NCI-H526 (cell line): ENCODE measurements at regions not wholly inside any gene's neighbourhood (a gene's known extent, or its start where the extent isn't known, plus 50 kb on each side); places are given as distances from the start of the nearest gene placed in this dataset.
"Not testable (repeated sequence)": the region's sequence is repeated elsewhere in the genome, so short reads cannot be mapped to it uniquely, and the experiment has no call there.

Experiments used
- DNase-seq, 2 experiments: peaks; one replicate each; lab custom pipeline; 2025; lab: John Stamatoyannopoulos, UW

DNA sequence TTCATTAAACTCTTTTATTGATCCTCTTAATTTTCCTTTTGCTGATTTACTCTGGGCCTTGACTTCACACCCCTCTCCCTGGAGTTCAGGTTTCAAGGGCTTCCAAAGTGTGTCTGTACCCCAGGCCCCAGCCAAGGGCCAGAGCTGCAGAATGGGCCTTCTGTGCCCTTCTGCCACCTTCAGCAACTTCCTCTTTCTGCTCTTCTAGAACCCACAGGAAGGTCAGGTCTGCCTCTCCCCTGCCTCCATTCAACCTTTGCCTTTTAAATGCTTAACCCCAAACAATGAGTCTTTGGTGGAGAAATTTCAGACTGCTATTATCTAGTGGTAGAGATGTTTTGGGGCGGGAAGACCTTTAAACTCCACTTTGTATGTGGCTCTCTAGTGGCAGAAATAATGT, 63.1 kb downstream of the TSN start:
- DNase-seq: no peak

DNA sequence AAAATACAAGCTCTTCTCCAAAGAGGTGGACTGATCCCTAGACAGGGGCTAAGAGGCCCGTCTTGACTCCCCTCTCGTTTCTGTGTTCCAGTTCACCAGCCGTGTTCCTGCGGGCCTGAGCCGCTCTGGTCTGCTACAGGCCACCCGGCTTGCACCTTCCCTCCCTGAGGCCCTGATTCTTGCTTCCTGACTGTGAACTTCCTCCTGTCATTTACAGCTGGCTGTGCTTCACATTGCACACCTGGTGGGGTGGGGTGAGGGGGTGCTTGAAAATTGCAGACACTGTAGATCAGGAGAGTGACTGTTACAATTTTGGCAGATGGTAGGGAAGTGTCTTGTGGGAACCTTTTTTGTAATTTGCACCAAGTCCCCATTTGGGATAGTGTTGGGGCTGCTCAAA, 64.4 kb downstream of the TSN start:
- DNase-seq: no peak

DNA sequence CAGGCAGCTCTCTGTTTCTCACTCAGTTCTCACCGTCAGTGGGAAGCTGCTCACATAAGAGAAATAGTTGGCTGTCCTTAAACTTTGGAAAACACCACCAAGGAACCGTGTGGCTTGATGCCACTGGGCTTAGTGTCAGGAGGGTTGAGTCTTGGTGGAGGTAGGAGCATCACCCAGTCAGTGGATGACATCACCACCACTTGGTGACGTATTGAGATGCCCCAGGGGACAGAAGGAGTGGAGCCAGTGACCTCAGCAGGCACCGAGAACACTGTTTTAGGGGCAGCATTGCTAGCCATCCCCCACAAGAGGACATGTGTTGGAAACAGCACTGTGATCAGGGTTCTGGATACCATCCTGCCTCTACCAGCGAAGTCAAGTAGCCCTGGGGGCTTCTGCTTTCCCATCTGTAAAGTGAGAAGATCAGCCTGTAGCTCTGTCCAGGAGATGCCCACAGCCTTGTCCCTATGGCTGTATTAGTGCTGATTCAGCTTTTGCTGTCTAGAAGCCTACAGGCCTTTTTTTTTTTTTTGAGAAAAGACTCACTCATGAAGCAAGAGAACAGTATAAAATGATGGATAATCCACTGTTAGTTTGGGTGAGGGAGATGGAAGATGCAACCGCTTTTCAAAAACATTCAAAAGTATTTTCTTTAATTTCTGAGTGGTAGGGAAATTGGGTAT, 66.2 kb downstream of the TSN start:
- DNase-seq: no peak

DNA sequence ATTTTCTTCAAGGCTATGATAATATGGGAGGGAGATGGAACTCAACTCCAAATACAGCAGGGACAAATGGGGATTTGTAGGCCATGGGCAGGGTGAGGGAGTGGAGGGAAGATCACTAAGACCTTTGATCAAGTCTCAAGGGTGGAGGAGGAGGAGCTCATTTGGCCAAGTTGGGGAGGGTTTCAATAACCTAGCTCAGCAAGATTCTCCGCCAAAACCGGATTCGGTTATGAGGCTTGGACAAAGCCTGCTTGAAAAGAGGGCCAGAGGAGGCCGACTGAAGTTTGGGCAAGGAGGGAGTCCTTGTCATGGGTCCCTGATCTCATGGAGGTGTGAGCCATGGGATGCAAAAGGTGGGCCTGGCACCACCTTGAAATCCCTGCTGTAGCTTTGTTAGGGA, 68.8 kb downstream of the TSN start:
- no peak for DNase-seq

DNA sequence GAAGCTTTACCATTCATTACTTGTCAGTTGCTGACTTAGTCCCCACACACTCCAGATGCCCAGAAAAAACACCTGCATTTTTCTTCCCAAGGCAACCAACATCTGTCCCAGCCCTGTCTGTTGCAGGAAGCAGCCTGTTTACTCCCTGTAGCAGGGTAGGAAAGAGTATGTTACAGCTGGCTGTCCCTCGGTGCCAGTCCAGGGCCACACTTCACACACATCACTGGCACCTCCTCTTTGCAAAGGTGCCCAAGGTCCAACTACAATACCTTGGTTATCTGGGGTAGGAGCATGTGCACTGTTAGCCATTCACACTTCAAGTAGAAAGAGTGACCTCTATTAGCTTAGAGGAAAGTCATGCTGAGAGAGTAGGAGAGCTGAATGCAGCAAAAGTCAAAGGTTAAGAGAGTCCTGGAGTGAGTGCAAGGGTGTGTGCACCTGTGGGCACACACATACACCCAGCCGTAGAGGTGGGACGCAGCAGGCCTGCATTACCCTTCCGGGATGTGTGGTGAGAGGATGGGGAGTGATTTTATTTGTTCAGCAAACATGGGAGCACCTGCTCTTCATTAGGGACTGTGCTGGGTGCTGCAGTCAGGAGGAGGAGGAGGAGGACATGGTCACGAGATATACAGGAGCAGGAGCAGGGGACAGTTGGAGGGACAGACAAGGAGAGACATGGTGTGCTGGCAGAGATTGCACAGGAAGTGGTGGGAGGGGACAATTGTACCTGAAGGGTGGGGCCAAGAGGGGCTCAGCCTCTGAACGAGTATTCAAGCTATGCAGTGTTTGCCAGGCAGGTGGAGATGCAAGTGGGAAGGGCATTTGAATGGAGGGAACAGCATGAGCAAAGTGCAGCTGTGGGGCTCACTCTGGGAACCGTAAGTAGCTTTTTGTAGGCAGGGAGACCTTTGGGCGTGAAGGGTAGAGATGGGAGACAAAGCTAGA, 69.8 kb downstream of the TSN start:
- peak; percentile 19 to 37 for DNase-seq

DNA sequence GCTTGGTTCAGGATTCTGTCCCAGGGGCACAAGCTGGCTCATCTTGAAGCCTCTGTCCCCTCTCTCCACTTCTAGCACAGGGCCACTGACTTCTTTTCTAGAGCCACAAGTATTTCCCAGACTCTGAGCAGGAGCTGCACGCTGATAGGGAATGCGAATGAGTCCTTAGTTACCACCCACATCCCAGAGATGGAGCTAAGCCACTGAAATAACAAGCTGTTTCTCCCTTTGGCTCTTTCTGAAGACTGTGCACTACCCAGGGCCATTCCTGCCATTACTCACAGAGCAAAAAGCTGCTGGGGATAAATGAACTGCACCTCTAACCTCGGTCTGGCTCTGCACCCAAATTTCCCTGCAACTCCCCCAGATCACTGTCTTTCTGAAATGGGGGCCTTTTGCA, 70.6 kb downstream of the TSN start:
- no peak for DNase-seq

DNA sequence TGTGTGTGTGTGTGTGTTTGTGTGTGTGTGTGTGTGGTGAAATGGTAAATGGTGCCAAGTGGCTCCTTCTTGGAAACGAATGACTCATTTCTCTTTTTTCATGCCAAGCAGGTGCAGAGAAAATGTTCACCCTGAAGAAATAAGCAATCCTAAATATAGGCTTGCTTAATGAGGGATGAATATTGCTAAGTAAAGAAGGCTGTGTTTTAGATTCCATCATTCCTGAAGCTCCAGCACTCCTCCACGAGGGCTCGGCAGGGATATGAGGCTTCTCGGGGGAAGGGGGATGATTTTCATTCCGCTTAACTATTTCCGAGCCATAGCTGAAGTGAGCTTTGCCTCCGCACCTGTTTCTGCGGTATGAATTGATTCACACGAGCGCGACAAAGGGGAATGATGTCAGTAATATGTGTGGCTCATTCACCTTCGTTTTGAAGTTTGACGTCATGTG, 72.9 kb downstream of the TSN start:
- DNase-seq: no peak

DNA sequence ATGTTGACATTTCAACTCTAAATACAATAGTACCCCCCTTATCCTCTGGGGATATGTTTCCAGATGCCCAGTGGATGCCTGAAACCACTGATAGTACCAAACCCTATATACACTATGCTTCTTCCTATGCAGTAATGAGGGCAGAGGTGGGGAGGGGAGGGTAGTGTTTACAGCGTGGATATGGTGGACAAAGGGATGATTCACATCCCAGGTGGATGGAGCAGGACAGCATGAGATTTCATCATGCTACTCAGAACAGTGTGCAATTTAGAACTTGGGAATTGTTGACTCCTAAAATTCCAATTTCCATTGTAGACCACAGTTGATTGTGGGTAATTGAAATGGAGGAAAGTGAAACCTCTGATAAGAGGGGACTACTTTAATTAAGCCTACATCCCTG, 75.4 kb downstream of the TSN start:
- DNase-seq: no peak

DNA sequence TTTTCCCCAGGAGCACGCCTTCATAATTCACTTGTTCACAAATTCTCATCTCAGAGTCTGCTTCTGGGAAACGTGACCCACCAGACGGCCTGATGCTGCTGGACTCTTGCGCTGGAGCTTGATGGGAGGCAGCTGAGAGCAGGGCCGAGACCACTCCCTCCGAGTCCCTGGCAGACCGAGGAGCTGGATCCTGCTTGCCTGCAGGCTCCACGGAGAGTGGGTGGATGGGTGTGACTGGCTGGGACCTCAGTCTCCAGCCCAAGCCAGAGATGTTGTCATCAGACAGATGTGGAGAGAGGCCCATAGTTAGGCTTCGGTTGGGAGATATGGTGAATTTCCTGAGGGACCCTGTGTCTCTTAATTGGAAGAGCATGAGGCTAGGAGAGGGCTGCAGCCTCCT, 76.4 kb downstream of the TSN start:
- DNase-seq: no peak

DNA sequence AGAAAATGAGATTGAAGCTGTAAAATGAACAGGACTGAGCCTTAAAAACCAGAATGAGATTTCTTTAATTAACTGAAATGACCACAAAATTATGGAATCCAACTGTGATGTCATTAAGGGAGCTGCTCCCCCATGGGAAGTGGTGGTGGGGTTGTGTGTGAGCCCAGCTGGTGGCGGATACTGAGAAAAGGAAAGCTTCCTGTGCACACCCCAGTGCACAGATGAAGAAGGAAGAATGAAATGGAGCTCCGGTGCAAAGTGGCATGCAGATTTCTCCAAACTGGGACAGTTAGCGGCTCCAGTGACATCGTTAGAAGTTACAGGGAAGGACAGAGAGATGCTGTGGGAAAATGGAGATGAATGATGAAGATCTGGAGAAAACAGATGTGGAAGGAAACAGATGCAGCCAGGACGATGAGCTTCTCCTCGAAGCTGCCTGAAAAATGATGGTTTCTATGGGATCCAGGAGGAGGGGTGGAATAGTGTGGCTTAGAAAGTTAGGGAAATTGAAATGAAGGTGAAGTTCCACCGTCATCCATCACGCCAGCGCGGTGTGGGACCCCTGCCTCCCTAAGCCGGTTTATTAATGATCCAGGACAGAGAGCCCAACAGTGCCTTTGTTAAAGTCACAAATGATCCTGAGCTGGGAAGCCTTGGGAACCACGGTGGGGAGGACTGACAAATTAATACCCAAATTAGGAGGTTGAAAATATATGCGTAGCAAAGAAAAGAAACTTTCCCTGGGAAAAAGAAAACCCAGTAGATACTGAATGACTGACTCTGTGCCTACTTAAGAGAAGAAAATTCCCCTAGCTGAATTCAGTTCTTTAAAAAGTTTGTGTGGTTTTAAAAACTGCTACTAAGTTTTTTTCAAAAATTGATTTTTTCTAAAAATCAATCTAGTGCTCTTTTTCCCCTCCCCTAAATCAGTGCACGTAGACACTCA, 77.2 kb downstream of the TSN start:
- DNase-seq: no peak

DNA sequence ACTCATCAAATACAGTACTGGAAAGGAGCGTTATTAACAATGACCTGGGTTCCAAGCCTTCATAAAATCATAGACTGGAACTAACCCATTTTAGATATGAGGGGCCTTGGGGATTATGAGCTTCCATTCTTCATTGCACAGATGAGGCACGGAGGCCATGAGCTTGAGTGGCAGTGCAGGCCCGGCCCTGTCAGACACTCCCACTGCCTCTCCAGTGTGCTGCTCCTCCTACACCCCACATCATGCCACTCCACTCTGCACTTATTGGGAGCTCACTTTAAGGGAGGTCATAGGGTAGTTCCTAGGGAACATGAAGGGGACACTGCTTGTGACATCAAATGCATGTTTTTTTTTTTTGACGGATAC, 77.9 kb downstream of the TSN start:
- no peak for DNase-seq

DNA sequence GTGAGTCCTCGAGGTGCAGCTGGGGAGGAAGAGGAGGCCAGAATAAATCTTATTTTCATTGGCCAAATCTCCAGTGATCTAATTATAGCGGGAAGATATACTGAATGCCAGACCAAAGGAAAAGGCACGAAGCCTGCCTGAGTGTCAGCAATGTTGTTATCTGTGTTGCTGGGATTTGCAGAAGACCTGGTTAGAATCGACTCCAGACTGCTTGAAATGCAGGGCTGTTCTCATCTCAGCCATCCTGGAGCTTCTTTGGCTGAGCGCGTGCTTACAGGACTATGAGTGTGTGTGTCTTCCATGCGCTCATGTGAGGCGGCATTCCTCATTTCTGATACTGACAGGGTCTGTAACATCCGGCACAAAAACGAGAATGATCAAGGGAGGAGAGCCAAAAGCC, 81.2 kb downstream of the TSN start:
- no peak for DNase-seq

DNA sequence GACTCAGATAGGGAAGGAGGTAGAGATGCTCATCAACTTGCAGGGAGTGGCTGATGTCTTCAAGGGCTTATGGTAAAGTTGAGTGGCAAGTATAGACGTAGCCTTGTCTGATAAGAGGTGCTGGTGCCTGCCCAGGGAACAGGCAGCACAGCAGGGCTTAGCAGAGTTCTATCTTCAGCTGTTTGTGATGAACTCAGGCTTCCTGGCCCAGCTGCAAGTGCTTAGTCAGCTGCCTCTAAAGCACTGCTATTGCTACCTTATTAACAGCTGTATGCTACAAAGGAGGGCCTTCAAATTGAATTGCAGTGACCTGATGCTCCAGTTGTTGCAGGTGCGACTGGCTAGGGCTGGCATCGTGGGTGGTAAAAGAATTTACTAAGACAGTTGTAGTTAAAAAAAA, 82.1 kb downstream of the TSN start:
- DNase-seq: no peak

DNA sequence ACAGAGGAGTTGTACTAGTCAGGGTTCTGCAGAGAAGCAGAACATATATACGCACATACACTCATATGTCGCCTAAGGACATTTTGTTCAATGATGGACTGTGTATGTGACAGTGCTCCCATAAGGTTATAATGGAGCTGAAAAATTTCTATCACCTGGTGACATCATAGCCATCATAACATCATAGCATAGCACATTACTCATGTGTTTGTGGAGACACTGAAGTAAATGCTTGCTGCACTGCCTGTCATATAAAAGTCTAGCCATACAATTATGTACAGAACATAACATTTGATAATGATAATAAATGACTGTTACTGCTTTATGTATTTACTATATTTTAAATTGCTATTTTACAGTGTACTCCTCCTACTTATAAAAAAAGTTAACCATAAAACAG, 83.1 kb downstream of the TSN start:
- DNase-seq: no peak

DNA sequence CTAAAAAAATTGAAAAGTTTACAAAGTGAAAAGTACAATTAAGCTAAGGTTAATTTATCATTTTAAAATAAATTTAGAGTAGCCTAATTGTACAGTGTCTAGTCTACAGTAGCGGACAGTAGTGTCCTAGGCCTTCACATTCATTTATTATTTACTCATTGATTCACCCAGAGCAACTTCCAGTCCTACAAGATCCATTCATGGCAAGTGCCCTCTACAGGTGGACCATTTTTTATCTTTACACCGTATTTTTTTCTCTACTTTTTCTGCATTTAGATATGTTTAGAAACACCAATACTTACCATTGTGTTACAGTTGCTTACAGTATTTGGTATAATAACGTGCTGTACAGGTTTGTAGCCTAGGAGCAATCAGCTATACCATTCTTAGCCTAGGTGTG, 84.1 kb downstream of the TSN start:
- DNase-seq: no peak

DNA sequence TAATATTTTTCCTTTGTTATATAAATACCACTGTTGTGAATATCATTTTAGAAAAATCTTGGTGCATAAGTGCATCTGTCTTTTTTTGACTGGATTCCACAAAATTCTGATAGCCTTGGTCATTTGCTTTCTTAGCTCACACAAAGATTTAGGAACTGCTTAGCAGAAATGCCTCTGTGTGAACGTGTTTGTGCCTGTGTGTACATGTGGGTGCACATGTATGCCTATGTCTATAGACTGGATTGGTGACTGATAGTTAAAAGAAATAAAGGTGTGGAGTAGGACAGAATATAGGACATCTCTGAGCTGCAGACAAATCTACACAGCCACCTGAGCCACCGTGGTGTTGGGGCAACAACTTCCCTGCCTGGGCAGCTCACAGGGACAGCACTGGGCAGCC, 93.8 kb downstream of the TSN start:
- DNase-seq: no peak

DNA sequence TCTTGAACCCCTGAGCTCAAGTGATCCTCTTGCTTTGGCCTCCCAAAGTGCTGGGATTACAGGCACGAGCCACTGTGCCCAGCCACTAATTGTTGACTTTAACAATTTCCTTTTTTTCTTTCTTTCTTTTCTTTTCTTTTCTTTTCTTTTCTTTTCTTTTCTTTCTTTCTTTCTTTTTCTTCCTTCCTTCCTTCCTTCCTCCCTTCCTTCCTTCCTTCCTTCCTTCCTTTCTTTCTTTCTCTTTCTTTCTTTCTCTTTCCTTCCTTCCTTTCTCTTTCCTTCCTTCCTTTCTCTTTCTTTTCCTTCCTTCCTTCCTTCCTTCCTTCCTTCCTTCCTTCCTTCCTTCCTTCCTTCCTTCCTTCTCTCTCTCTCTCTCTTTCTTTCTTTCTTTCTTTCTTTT, 97.7 kb downstream of the TSN start:
- not testable (repeated sequence) for DNase-seq

DNA sequence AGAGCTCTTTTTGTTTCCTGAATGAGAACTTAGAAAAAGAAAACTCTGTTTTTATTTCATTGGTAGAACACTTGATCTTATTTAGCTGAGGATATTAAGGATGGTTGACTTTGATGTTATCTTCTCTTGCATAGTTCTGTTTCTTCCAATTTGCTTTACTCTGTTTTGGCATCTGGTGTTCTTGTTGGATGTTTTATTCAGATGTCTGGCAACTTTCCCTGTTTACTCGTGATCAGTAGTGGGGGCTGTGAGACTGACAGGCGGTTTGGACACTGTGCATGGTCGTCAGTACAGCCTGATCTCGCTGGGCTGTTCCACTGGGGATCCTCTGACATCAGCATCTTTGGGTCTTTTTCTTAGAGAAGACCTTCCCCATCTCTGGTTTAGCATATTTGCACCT, 100.1 kb downstream of the TSN start:
- no peak for DNase-seq

DNA sequence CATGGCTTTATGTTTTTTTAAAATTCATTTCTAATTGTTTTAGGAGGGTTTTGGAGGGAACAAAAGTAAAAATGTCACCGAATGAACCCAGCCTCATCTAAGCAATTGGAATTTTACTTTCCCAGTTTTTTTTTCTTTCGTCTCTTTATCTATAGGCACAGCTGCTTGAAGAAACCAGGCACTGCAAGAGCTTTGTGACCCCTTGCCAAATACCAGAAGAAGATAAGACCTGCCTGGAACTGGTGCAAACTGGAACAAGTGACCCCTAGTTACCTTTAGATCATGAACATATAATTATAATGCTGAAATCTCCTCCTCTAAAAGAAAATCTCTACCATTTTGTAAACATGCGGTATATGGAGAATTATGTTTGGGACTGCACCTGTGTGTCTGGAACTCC, 100.9 kb downstream of the TSN start:
- DNase-seq: no peak

DNA sequence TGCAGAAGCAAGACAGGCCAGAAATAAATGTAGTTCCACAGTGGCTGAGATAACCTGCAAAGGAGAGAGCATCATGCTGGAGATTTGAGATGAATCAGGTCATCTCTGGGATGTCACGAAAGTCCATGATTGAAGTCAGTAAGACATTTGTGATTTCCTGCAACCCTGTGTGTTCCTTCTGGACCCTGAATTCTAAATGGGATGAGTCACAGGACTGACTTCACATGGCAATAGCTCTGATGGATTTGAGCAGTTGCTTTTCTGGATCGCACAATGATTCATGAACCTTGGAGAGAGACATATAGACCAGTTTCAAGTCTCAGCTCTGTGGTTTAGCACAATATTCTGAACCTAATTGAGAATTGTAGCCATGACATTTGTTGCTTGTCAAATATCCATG, 102.9 kb downstream of the TSN start:
- no peak for DNase-seq

DNA sequence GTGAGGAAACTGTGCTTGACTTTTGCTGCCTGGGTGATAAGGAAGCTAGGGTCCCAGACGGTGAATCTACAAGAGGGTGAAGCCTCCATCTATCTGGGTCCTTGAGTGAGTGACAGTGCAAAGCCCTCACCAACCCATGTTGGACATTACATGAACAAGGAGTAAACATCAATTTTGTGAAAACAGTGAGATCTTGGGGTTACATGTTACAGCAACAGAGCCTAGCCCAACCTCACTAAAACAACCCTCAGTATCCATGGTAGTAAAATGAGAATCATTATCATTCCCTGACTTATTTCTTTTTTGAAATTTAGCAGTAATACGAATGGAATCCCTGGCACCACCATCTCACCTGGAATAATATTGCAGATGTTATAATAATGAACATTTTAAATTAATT, 103.4 kb downstream of the TSN start:
- no peak for DNase-seq

DNA sequence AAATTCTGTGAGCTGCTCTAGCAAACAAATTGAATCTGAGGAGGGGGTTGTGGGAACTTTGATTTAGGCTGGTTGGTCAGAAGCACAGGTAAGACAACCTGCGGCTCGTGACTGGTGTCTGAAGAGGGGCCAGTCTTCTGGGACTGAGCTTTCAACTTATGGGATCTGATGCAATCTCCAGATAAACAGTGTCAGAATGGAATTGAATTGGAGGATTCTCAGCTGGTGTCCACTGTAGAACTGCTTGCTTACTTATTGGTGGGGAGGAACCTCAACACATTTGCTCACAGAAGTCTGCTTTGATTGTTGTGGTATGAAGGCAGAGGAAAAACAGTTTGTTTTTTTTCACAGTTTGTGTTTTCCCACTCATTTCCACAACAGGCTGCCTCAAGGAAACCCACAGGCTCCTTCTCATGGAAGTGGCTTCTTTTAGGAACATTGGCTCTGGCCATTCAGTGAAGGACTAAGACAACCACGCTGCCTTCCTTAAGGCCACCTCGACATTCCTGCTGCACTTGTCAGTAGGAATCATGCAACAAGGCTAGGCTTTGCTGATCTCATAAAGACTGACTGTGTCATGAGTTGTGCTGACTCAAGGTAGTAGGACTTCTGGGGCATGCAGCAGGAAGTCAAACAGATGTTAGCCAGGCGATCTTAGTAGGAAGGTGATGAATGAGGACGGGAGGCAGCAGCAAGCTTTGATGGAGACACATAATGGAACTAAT, 104.7 kb downstream of the TSN start:
- no peak for DNase-seq
